Esophagus muscularis mucosa (tissue), 4 donors: ENCODE measurements at regions not wholly inside any gene's neighbourhood (a gene's known extent, or its start where the extent isn't known, plus 50 kb on each side); places are given as distances from the start of the nearest gene placed in this dataset.

ENCODE experiments used
- DNase-seq: peaks from one replicate; pipeline ENCODE4 v3.0.0-alpha.2; 2017; ENCODE audit errors: extremely low spot score
- H3K27ac ChIP-seq, 4 donors: fragments of 200-600 bp; sonication (generic); replicated peaks in 1 of 4; 1 replicate in 3 of 4; 2 replicates in 1 of 4; pipeline ENCODE4 v1.5.1; 2016 to 2019; ENCODE audit warnings: mild to moderate bottlenecking in 1 of 4
- H3K27me3 ChIP-seq, 4 donors: fragments of 200-600 bp; sonication (generic); one replicate each; pipeline versions ENCODE4 v1.5.1 to v1.6.0; 2016 to 2019
- H3K36me3 ChIP-seq, 4 donors: fragments of 200-600 bp; sonication (generic); one replicate each; pipeline ENCODE4 v1.5.1; 2016 to 2019
- H3K4me1 ChIP-seq, 4 donors: fragments of 200-600 bp; sonication (generic); one replicate each; pipeline ENCODE4 v1.5.1; 2016 to 2019
- H3K4me3 ChIP-seq, 4 donors: fragments of 200-600 bp; sonication (generic); 1 replicate in 2 of 4; 2 replicates in 2 of 4; pipeline ENCODE4 v1.5.1; 2016 to 2019; ENCODE audit warnings: mild to moderate bottlenecking in 4 of 4, moderate library complexity in 1 of 4
- H3K9me3 ChIP-seq, 4 donors: fragments of 200-600 bp; sonication (generic); 1 replicate in 3 of 4; 2 replicates in 1 of 4; pipeline ENCODE4 v1.5.1; 2016 to 2019
- EP300 ChIP-seq: sonication (generic); formaldehyde crosslinking; IDR thresholded peaks from one replicate; pipeline ENCODE4 v1.6.1; 2017; ENCODE audit warnings: antibody characterized with exemption
- POLR2A ChIP-seq: fragments of 450-650 bp; IDR thresholded peaks from one replicate; pipeline ENCODE4 v1.6.1; 2017; ENCODE audit warnings: antibody characterized with exemption, moderate library complexity, mild to moderate bottlenecking, low read depth
- POLR2AphosphoS5 ChIP-seq, 2 donors: sonication (generic); formaldehyde crosslinking; IDR thresholded peaks; one replicate each; pipeline ENCODE4 v1.6.1; 2017; ENCODE audit warnings: antibody characterized with exemption in 2 of 2
- WGBS: methylation state at CpG from one replicate; pipeline ENCODE4 v1.1.5; 2018; 5-methylcytosine and 5-hydroxymethylcytosine counted together
- intact Hi-C: fragments of 100-400 bp; cut with DNase I; formaldehyde crosslinking; loops from one replicate; pipeline ENCODE4 v1.15.1; 2023
- TF ChIP-seq, protein P1 (sequence below), 3 experiments: fragments of 200-600 bp in 2 of 3; fragments of 450-650 bp in 1 of 3; sonication (generic) in 2 of 3; IDR thresholded peaks; one replicate each; pipeline ENCODE4 v1.5.1; 2017 to 2019; ENCODE audit warnings: antibody characterized with exemption in 3 of 3, mild to moderate bottlenecking in 2 of 3, moderate library complexity in 1 of 3

DNA sequence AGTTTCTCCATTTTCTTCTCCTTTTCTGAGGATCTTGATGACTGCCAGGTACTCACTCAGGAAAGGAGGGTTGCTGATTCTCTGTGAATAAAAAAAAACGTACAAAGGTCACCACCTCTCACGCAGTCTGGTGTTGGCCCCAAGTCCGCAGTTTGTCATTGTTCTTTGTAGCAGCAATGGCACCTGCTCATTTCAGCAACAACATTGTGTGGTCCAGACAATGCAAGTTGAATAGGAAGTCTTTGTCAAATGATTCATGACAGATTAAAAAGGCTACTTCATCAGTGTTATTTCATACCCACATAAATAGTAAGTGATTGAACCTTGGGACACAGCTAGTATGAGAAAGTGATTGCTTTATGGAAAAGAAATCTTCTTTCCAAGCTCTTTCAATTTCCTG is 653.5 kb upstream of the MGMT start:
- no peak overlapping the region for H3K4me3 ChIP-seq
- peaks cover 0 to 3% (median 0%) of the 10 kb centered on the region in 4 donors for H3K27me3 ChIP-seq
- H3K27ac ChIP-seq, result no peak overlapping the region
- H3K36me3 ChIP-seq, result no peaks in the 10 kb centered on the region
- DNase-seq, result no peak
- WGBS, result 65% methylated on average over 3 of the region's 3 CpGs
- peaks cover 2 to 28% (median 21%) of the 10 kb centered on the region in 4 donors for H3K4me1 ChIP-seq
- no peak for TF ChIP-seq POLR2A
- TF ChIP-seq, protein P1, sequence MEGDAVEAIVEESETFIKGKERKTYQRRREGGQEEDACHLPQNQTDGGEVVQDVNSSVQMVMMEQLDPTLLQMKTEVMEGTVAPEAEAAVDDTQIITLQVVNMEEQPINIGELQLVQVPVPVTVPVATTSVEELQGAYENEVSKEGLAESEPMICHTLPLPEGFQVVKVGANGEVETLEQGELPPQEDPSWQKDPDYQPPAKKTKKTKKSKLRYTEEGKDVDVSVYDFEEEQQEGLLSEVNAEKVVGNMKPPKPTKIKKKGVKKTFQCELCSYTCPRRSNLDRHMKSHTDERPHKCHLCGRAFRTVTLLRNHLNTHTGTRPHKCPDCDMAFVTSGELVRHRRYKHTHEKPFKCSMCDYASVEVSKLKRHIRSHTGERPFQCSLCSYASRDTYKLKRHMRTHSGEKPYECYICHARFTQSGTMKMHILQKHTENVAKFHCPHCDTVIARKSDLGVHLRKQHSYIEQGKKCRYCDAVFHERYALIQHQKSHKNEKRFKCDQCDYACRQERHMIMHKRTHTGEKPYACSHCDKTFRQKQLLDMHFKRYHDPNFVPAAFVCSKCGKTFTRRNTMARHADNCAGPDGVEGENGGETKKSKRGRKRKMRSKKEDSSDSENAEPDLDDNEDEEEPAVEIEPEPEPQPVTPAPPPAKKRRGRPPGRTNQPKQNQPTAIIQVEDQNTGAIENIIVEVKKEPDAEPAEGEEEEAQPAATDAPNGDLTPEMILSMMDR (IDR thresholded peaks at IDR 0.05), result no peak
- TF ChIP-seq EP300, result no peak
- no peaks in the 10 kb centered on the region for H3K9me3 ChIP-seq
- intact Hi-C loops, result no loop called here

DNA sequence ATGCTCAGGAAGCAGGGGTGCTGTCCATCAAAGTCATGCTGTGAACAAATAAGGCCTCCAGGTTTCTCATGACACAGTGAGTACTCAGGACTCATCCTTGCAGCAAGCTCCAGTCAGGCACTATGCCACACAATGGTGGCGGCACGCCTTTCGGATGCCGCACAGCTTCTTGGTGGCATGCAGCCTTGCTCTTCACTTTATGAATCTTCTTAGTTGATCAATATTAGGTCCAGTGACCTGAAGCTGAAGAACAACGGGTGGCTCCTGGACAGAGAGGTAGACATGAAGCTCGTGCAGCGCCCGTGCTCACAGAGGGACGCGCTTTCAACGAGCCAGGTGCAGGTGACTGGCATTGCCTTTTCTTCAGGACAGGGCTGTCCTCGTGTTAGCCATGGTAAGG is 653.0 kb upstream of the MGMT start:
- WGBS, result 96% methylated on average over 9 of the region's 12 CpGs
- Histone ChIP-seq H3K9me3 (no peaks in the 10 kb centered on the region), H3K27me3 (peaks cover 0 to 3% (median 0%) of the 10 kb centered on the region in 4 donors)

DNA sequence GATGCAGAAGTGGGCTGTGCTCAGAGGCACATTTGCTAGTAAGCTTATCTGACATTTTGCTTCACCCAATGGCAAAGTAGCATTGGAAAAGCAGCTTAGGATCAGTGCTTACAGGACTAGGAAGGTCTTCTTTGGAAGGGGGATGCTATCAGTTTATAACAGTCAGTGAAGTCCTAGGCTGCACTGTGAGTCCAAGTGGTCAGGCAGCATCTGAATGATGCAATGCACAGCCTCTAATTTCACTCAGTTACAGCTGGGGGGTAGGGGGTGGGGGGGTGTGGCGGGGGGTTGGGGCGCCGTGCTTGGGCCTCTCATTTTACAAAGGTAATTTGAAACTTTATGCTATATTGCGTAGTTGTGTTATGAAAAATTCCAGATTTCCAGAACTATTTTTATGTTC is 652.3 kb upstream of the MGMT start:
- Histone ChIP-seq H3K27ac (no peak overlapping the region), H3K4me3 (no peak overlapping the region), H3K36me3 (no peaks in the 10 kb centered on the region), H3K9me3 (no peaks in the 10 kb centered on the region), H3K27me3 (peaks cover 0 to 3% (median 0%) of the 10 kb centered on the region in 4 donors), H3K4me1 (peaks cover 2 to 21% (median 16%) of the 10 kb centered on the region in 4 donors)
- WGBS, result 81% methylated on average over 4 of the region's 4 CpGs
- intact Hi-C loops, result no loop called here
- no peak for DNase-seq
- no peak for TF ChIP-seq POLR2A
- TF ChIP-seq, protein P1 (IDR thresholded peaks at IDR 0.05), result no peak
- no peak for TF ChIP-seq POLR2AphosphoS5 (IDR thresholded peaks at IDR 0.05)
- no peak for TF ChIP-seq EP300

More for the DNA sequence above, 653.0 kb upstream of the MGMT start:
- intact Hi-C loops, result no loop called here
- DNase-seq, result no peak
- no peak overlapping the region for H3K27ac ChIP-seq
- no peak overlapping the region for H3K4me3 ChIP-seq
- no peaks in the 10 kb centered on the region for H3K36me3 ChIP-seq
- H3K4me1 ChIP-seq, result peaks cover 2 to 25% (median 18%) of the 10 kb centered on the region in 4 donors
- no peak for TF ChIP-seq EP300
- TF ChIP-seq, protein P1 (IDR thresholded peaks at IDR 0.05), result no peak
- no peak for TF ChIP-seq POLR2A
- no peak for TF ChIP-seq POLR2AphosphoS5 (IDR thresholded peaks at IDR 0.05)

DNA sequence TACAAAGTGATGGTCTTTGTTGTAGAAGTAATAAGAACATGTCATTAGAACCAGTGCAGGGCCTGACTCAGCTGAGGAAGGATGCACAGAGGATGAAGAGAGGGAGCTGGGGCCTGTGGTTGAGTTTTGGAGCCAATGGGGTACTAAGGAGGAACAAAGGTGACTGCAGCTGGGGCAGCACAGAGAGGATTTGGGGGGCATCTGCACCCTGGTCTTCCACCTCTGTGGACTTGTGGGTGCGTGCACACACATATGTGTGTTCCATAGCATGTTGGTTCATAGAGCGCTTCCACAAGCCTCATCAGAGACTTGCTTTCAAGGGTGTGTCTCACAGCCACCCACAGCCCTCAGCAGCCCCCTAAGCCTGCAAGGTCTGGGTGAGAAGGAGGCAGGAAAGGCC is 650.3 kb upstream of the MGMT start:
- H3K27me3 ChIP-seq, result no peaks in the 10 kb centered on the region
- H3K27ac ChIP-seq, result no peak overlapping the region
- WGBS, result 94% methylated on average over 2 of the region's 2 CpGs
- H3K36me3 ChIP-seq, result no peaks in the 10 kb centered on the region
- no peak for DNase-seq
- intact Hi-C loops, result no loop called here
- no peaks in the 10 kb centered on the region for H3K9me3 ChIP-seq
- H3K4me3 ChIP-seq, result no peak overlapping the region
- H3K4me1 ChIP-seq, result peaks cover 2 to 19% (median 13%) of the 10 kb centered on the region in 4 donors
- no peak for TF ChIP-seq EP300
- TF ChIP-seq, protein P1 (IDR thresholded peaks at IDR 0.05), result no peak
- no peak for TF ChIP-seq POLR2A

DNA sequence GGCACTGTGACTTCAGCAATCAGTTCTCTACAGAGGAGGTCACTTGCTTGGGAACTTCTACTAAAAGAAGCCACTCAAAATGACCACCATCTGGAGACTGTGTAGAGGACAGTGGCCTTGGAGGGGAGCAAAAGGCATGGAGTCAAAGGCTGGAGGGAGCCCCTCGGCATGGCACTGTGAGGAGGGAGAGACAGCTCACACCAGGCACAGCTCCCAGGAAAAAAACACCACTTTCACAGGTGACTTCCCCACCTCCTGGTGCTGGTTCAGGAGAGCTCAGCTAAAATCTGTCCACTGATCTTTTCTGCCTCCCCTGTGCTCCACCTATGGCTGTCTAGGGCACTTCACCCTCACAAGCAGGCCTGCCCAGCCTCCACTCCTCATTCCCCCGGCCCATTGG is 649.4 kb upstream of the MGMT start:
- 86% methylated on average over 2 of the region's 2 CpGs for WGBS
- Histone ChIP-seq H3K4me1 (peaks cover 0 to 10% (median 5%) of the 10 kb centered on the region in 4 donors), H3K36me3 (no peaks in the 10 kb centered on the region), H3K9me3 (no peaks in the 10 kb centered on the region), H3K27me3 (peaks cover 0 to under 1% (median 0%) of the 10 kb centered on the region in 4 donors), H3K27ac (no peak overlapping the region), H3K4me3 (no peak overlapping the region)
- intact Hi-C loops, result no loop called here
- TF ChIP-seq POLR2AphosphoS5 (IDR thresholded peaks at IDR 0.05) (no peak), POLR2A (no peak), EP300 (no peak)
- TF ChIP-seq, protein P1 (IDR thresholded peaks at IDR 0.05), result no peak
- DNase-seq, result no peak
